Stimulated activated CD8-positive, alpha-beta memory T cell treated with anti-CD3 and anti-CD28 coated beads, Interleukin-15, amount 100 ng/mL, for 4 hours (primary cell): ENCODE measurements at regions not wholly inside any gene's neighbourhood (a gene's known extent, or its start where the extent isn't known, plus 50 kb on each side); places are given as distances from the start of the nearest gene placed in this dataset.

Experiments used
- DNase-seq, 2 donors: peaks; one replicate each; pipeline ENCODE4 v3.0.0-alpha.2; 2020; ENCODE audit warnings: low read depth in 2 of 2

GRCh38 chr1:185512442-185512841 lies 195.4 kb upstream of the IVNS1ABP start:
- DNase-seq, result no peak

- DNase-seq, result no peak
These were observed 184.1 kb upstream of the IVNS1ABP start for GRCh38 chr1:185501099-185501498.

- no peak for DNase-seq
These were observed 183.1 kb upstream of the IVNS1ABP start for GRCh38 chr1:185500001-185500626.

- no peak for DNase-seq
These were observed 181.2 kb upstream of the IVNS1ABP start for GRCh38 chr1:185498207-185498606.

- DNase-seq, result no peak
These were observed 180.1 kb upstream of the IVNS1ABP start for GRCh38 chr1:185497177-185497576.

GRCh38 chr1:185495898-185496297 lies 178.9 kb upstream of the IVNS1ABP start:
- DNase-seq, result no peak

GRCh38 chr1:185495007-185495406 lies 178.0 kb upstream of the IVNS1ABP start:
- no peak for DNase-seq

- DNase-seq, result no peak
These were observed 175.2 kb upstream of the IVNS1ABP start for GRCh38 chr1:185492089-185492825.

GRCh38 chr1:185491604-185492003 lies 174.6 kb upstream of the IVNS1ABP start:
- DNase-seq, result no peak

- DNase-seq, result no peak
These were observed 173.9 kb upstream of the IVNS1ABP start for GRCh38 chr1:185490924-185491323.

GRCh38 chr1:185489406-185489805 lies 172.4 kb upstream of the IVNS1ABP start:
- no peak for DNase-seq

GRCh38 chr1:185488808-185489207 lies 171.8 kb upstream of the IVNS1ABP start:
- no peak for DNase-seq

GRCh38 chr1:185487936-185488335 lies 170.9 kb upstream of the IVNS1ABP start:
- no peak for DNase-seq

- DNase-seq, result no peak
These were observed 170.0 kb upstream of the IVNS1ABP start for GRCh38 chr1:185487026-185487425.

- DNase-seq, result no peak
These were observed 169.3 kb upstream of the IVNS1ABP start for GRCh38 chr1:185486346-185486745.

GRCh38 chr1:185483664-185484450 lies 166.8 kb upstream of the IVNS1ABP start:
- no peak for DNase-seq

- DNase-seq, result no peak
These were observed 166.2 kb upstream of the IVNS1ABP start for GRCh38 chr1:185483217-185483616.

GRCh38 chr1:185480545-185480944 lies 163.5 kb upstream of the IVNS1ABP start:
- DNase-seq, result no peak

- DNase-seq, result no peak
These were observed 162.8 kb upstream of the IVNS1ABP start for GRCh38 chr1:185479796-185480195.

GRCh38 chr1:185478877-185479276 lies 161.8 kb upstream of the IVNS1ABP start:
- no peak for DNase-seq

- no peak for DNase-seq
These were observed 160.9 kb upstream of the IVNS1ABP start for GRCh38 chr1:185477638-185478580.
